ENCODE measurements at regions not wholly inside any gene's neighbourhood (a gene's known extent, or its start where the extent isn't known, plus 50 kb on each side); places are given as distances from the start of the nearest gene placed in this dataset.

- no peak overlapping the region for H2AFZ ChIP-seq (ENCODE audit: low read depth, low read length)
These were observed 127.3 kb downstream of the RFLNA start for GRCh38 chr12:124422142-124422569.

GRCh38 chr12:124420996-124421674, 126.2 kb downstream of the RFLNA start:
- no peak overlapping the region for H3K27ac ChIP-seq (ENCODE audit: low read length)

More at GRCh38 chr12:124422142-124422569, 127.3 kb downstream of the RFLNA start:
- ATAC-seq (ENCODE audit: insufficient read depth, low read depth) = no peak
- peaks cover 90% of the 10 kb centered on the region for H3K36me3 ChIP-seq (ENCODE audit: insufficient read depth, low read length)
- no peaks in the 10 kb centered on the region for H3K9me3 ChIP-seq (ENCODE audit: insufficient read depth, low read length, severe bottlenecking)
- peaks cover 26% of the 10 kb centered on the region for H4K20me1 ChIP-seq (ENCODE audit: insufficient read depth, low read length)
- H3K4me1 ChIP-seq (ENCODE audit: insufficient read depth, low read length) = no peaks in the 10 kb centered on the region
- peaks cover 4% of the 10 kb centered on the region; the same call in 1 of the 2 replicates for H3K79me2 ChIP-seq (ENCODE audit: insufficient read depth, low read length)
- no peak overlapping the region for H3K9ac ChIP-seq (ENCODE audit: low read depth, low read length)
- TF ChIP-seq, protein P1, sequence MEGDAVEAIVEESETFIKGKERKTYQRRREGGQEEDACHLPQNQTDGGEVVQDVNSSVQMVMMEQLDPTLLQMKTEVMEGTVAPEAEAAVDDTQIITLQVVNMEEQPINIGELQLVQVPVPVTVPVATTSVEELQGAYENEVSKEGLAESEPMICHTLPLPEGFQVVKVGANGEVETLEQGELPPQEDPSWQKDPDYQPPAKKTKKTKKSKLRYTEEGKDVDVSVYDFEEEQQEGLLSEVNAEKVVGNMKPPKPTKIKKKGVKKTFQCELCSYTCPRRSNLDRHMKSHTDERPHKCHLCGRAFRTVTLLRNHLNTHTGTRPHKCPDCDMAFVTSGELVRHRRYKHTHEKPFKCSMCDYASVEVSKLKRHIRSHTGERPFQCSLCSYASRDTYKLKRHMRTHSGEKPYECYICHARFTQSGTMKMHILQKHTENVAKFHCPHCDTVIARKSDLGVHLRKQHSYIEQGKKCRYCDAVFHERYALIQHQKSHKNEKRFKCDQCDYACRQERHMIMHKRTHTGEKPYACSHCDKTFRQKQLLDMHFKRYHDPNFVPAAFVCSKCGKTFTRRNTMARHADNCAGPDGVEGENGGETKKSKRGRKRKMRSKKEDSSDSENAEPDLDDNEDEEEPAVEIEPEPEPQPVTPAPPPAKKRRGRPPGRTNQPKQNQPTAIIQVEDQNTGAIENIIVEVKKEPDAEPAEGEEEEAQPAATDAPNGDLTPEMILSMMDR (IDR thresholded peaks at IDR 0.05; ENCODE audit: borderline replicate concordance, extremely low read depth, low read length, poor library complexity, severe bottlenecking) = no peak
- no peak for DNase-seq
- H3K27me3 ChIP-seq (ENCODE audit: insufficient read depth, low read length, poor library complexity) = no peaks in the 10 kb centered on the region
- no peak overlapping the region for H3K4me3 ChIP-seq (ENCODE audit: low read depth in 1 of 2, low read length in 2 of 2)
- H3K27ac ChIP-seq (ENCODE audit: low read length) = no peak overlapping the region
- no peak overlapping the region for H3K4me2 ChIP-seq (ENCODE audit: insufficient read depth, low read length)

DNA sequence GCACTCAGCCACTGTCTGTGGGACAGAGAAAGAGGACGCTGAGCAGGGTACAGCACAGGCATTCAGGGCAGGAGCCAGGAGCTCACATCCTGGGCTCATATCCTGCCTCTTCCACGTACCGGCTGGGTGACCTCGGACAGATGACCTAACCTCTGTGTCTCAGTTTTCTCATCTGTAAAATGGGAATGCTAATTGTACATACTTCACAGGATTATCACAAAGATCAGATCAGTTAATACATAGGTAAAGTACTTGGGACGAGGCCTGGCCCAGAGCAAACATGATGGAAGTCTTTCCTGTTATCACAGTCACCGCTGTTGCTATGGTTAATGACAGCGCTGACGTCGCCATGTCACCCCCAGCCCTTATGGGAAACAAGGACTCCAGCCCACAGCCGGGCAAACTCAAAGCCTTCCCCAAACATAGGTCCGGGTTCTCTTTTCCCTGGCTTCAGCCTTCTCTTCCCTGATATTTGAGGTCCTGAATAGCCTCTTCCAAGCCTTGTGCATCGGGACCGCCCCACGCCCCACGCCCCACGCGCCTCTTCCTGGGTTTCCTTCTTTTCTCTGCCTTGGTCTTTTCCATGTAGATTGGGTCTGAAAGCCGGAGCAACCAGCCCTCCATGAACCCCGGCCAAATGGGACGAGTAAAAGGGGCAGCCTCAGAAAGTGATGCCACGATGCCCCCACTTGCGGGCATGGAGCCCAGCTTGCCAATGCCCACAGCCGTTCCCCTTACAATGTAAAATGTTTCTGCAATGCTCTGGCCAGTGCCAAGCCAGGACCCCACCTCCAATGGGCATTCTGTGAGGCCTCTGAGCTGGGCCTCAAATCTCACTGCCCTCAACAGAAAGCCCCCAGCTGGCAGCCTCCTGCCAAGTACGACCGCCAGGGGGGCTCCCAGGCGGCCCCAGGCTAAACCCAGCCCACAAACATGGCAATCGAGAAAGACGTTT, 125.4 kb downstream of the RFLNA start:
- Histone ChIP-seq H2AFZ (ENCODE audit: low read depth, low read length) (no peak overlapping the region), H3K9me3 (ENCODE audit: insufficient read depth, low read length, severe bottlenecking) (no peaks in the 10 kb centered on the region), H3K4me2 (ENCODE audit: insufficient read depth, low read length) (no peak overlapping the region), H3K79me2 (ENCODE audit: insufficient read depth, low read length) (peaks cover 9% of the 10 kb centered on the region), H3K27me3 (ENCODE audit: insufficient read depth, low read length, poor library complexity) (no peaks in the 10 kb centered on the region), H4K20me1 (ENCODE audit: insufficient read depth, low read length) (peaks cover 42% of the 10 kb centered on the region), H3K4me1 (ENCODE audit: insufficient read depth, low read length) (no peaks in the 10 kb centered on the region), H3K27ac (ENCODE audit: low read length) (no peak overlapping the region), H3K4me3 (ENCODE audit: low read depth in 1 of 2, low read length in 2 of 2) (no peak overlapping the region), H3K9ac (ENCODE audit: low read depth, low read length) (no peak overlapping the region), H3K36me3 (ENCODE audit: insufficient read depth, low read length) (peaks cover 77% of the 10 kb centered on the region)
- DNase-seq (no peak), ATAC-seq (ENCODE audit: insufficient read depth, low read depth) (no peak)
- TF ChIP-seq EZH2 (IDR thresholded peaks at IDR 0.05; ENCODE audit: borderline replicate concordance, low read depth, low read length, severe bottlenecking) = no peak
- TF ChIP-seq, protein P1 (IDR thresholded peaks at IDR 0.05; ENCODE audit: borderline replicate concordance, extremely low read depth, low read length, poor library complexity, severe bottlenecking) = no peak

More at GRCh38 chr12:124420996-124421674, 126.2 kb downstream of the RFLNA start:
- H3K9ac ChIP-seq (ENCODE audit: low read depth, low read length) = no peak overlapping the region
- H4K20me1 ChIP-seq (ENCODE audit: insufficient read depth, low read length) = peaks cover 34% of the 10 kb centered on the region
- H3K4me1 ChIP-seq (ENCODE audit: insufficient read depth, low read length) = no peaks in the 10 kb centered on the region
- H3K36me3 ChIP-seq (ENCODE audit: insufficient read depth, low read length) = peaks cover 85% of the 10 kb centered on the region
- no peak for DNase-seq
- H3K27me3 ChIP-seq (ENCODE audit: insufficient read depth, low read length, poor library complexity) = no peaks in the 10 kb centered on the region
- no peaks in the 10 kb centered on the region for H3K9me3 ChIP-seq (ENCODE audit: insufficient read depth, low read length, severe bottlenecking)
- no peak overlapping the region for H3K4me3 ChIP-seq (ENCODE audit: low read depth in 1 of 2, low read length in 2 of 2)
- TF ChIP-seq, protein P1 (IDR thresholded peaks at IDR 0.05; ENCODE audit: borderline replicate concordance, extremely low read depth, low read length, poor library complexity, severe bottlenecking) = no peak
- TF ChIP-seq EZH2 (IDR thresholded peaks at IDR 0.05; ENCODE audit: borderline replicate concordance, low read depth, low read length, severe bottlenecking) = no peak
- H2AFZ ChIP-seq (ENCODE audit: low read depth, low read length) = no peak overlapping the region
- H3K4me2 ChIP-seq (ENCODE audit: insufficient read depth, low read length) = no peak overlapping the region
- H3K79me2 ChIP-seq (ENCODE audit: insufficient read depth, low read length) = peaks cover 9% of the 10 kb centered on the region
- ATAC-seq (ENCODE audit: insufficient read depth, low read depth) = no peak
